ENCODE measurements at regions not wholly inside any gene's neighbourhood (a gene's known extent, or its start where the extent isn't known, plus 50 kb on each side); places are given as distances from the start of the nearest gene placed in this dataset.

- no peak for TF ChIP-seq CEBPB (IDR thresholded peaks at IDR 0.05)
- TF ChIP-seq, protein P1, sequence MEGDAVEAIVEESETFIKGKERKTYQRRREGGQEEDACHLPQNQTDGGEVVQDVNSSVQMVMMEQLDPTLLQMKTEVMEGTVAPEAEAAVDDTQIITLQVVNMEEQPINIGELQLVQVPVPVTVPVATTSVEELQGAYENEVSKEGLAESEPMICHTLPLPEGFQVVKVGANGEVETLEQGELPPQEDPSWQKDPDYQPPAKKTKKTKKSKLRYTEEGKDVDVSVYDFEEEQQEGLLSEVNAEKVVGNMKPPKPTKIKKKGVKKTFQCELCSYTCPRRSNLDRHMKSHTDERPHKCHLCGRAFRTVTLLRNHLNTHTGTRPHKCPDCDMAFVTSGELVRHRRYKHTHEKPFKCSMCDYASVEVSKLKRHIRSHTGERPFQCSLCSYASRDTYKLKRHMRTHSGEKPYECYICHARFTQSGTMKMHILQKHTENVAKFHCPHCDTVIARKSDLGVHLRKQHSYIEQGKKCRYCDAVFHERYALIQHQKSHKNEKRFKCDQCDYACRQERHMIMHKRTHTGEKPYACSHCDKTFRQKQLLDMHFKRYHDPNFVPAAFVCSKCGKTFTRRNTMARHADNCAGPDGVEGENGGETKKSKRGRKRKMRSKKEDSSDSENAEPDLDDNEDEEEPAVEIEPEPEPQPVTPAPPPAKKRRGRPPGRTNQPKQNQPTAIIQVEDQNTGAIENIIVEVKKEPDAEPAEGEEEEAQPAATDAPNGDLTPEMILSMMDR (IDR thresholded peaks at IDR 0.05): no peak
- TF ChIP-seq USF2 (IDR thresholded peaks at IDR 0.05): no peak
- no peak for TF ChIP-seq FOSL2 (IDR thresholded peaks at IDR 0.05)
- TF ChIP-seq FOSL2 (CRISPR knock-in tag; IDR thresholded peaks at IDR 0.05): no peak
- no peak for TF ChIP-seq MAX (IDR thresholded peaks at IDR 0.05)
- no peak for TF ChIP-seq ZFP36 (IDR thresholded peaks at IDR 0.05; ENCODE audit: borderline replicate concordance, partially characterized antibody)
- TF ChIP-seq, protein P2, sequence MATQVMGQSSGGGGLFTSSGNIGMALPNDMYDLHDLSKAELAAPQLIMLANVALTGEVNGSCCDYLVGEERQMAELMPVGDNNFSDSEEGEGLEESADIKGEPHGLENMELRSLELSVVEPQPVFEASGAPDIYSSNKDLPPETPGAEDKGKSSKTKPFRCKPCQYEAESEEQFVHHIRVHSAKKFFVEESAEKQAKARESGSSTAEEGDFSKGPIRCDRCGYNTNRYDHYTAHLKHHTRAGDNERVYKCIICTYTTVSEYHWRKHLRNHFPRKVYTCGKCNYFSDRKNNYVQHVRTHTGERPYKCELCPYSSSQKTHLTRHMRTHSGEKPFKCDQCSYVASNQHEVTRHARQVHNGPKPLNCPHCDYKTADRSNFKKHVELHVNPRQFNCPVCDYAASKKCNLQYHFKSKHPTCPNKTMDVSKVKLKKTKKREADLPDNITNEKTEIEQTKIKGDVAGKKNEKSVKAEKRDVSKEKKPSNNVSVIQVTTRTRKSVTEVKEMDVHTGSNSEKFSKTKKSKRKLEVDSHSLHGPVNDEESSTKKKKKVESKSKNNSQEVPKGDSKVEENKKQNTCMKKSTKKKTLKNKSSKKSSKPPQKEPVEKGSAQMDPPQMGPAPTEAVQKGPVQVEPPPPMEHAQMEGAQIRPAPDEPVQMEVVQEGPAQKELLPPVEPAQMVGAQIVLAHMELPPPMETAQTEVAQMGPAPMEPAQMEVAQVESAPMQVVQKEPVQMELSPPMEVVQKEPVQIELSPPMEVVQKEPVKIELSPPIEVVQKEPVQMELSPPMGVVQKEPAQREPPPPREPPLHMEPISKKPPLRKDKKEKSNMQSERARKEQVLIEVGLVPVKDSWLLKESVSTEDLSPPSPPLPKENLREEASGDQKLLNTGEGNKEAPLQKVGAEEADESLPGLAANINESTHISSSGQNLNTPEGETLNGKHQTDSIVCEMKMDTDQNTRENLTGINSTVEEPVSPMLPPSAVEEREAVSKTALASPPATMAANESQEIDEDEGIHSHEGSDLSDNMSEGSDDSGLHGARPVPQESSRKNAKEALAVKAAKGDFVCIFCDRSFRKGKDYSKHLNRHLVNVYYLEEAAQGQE (IDR thresholded peaks at IDR 0.05): no peak
- TF ChIP-seq CBX8 (IDR thresholded peaks at IDR 0.05): no peak
- TF ChIP-seq POLR2A (IDR thresholded peaks at IDR 0.05; ENCODE audit: low read length): no peak
- TF ChIP-seq EP300 (IDR thresholded peaks at IDR 0.05): no peak
- TF ChIP-seq MAFK (IDR thresholded peaks at IDR 0.05; ENCODE audit: partially characterized antibody): no peak
Observed at GRCh38 chr15:101562428-101563059, 73.0 kb upstream of the PCSK6 start.
